ENCODE measurements at regions not wholly inside any gene's neighbourhood (a gene's known extent, or its start where the extent isn't known, plus 50 kb on each side); places are given as distances from the start of the nearest gene placed in this dataset.
A peak's percentile ranks its signal among the peaks of the same experiment; 100 is the strongest.

DNA sequence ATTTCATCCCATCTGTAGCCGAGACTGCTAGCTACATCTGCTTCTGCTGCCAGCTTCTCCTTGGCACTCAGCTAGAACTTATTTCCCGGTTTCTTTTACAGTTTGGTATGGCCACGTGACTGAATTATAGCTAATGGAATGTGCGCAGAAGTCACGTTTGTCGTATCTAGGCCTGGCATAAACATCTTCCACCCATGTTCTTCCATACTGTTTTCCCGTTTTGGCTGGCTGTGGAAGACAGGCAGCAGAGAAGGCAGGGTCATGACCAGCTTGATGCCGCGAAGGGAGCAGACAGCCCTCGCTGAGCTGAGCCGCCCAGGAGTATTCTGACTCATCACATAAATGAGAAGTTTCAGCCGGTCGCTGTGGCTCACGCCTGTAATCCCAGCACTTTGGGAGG is 186.7 kb downstream of the RFC3 start:
- FAIRE-seq = no peak

DNA sequence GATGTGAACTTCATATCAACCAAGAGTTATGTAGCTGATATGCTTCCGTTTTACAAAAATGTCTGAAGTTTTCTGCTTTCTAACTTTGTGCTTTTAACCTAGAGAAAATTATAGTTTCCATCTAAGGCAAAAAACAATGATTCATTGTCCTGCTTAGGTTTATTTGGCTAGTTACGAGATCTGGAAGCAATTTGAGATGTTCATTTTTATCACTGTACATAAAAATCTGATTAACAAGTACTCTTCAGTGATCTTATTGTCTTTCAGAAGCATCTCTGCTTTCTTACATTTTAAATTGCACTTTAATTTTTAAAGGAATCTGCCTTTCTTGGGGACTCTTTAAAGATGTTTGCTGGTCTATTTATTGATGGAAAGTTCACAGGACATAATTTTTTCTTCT is 188.1 kb downstream of the RFC3 start:
- FAIRE-seq = no peak

DNA sequence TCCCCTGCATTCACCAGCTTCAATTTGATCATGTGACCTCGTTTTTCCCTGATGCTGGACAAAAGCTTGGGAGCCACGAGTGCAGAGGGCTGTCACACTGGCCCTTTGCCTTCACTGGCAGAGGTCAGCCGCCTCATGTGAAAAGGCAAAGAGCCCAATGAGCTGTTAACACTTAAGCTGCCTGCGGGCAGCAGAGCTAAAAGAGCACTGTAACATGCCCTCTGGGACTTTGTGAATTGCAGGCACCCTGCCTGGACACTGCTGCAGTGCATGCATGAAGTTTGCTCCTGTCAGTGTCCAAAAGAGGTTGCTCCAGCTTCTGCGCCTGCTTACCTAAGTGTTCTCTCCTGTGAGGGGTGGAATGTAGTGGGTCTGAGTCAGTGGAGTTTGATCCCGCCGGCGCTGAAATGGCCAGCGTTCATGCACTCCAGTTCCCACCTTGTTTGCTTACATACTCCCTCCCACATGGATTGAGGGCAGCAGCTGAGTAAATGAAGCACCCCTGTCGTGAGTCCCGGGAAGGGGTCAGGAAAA is 193.7 kb downstream of the RFC3 start:
- FAIRE-seq = no peak

DNA sequence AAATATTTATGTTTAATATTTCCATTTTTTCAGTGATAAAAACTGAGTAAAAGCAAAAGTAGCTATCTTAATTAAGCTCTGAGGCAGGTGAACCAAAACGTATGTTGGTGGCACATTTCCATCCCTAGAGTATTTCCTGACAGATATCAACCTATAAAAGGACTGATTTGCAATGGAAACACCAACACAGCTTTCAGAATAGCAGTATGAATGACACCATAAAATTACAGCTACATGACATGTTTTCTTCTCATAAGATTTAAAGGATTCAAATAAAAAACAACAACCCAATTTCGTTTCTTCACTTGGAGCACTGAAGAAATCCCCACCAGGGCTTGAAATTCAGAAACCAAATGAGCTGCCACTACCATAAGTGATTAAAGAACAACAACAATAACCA is 194.4 kb downstream of the RFC3 start:
- FAIRE-seq = no peak

DNA sequence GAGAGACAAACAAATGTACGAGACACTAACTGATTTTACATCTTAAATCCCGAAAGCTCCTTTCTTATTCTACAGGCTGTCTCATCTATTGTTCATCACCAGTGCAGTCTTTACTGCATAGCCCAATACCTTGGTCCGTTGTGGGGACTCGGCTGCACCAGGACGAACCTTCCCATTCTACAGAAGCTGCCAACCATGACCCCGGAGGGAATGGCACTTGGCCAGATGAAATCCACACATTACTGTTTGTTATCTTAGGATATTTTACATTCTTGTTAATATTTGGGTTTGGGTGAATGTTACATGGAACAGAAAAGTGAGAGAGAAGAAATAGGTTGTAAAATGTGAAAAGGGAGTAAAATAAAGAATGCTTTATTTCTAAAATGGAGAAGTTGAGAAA is 195.1 kb downstream of the RFC3 start:
- FAIRE-seq = no peak

DNA sequence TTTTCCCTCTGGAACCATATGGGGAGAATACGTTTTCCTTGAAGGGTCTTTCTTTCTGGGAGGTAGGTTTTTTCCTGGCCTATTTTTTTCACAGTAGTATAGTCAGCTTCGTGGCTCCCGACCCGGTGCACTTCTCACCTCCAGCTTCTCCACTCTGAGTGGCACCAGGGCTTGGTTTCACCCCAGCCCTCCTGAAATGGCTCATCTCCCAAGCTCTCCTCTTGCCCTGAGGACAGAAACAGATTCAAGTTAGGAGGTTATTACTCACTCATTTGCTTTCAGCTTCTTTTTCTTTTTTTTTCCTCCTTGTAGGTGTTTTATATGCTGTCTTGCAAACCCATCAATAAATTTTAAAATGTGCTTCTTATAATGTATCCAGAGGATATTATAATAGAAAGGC is 199.3 kb downstream of the RFC3 start:
- FAIRE-seq = no peak

DNA sequence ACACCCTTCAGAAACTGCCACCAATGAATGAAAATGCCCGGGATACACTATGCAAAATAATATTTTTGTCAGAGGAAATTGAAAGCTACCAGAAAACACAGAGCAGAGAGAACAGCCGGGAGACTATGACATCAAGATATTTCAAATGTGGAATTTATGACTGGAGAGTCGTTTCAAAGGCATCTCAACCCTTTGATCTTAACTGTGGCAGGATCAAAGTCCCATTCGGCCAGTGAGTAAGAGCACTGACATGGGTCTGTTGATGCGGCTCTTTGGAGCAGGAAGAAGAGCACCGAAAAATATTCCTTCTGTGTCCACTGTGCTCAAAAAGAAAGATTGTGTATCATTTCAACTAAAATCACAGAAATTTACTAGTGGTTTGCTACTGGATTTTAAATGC is 201.9 kb downstream of the RFC3 start:
- no peak for FAIRE-seq

DNA sequence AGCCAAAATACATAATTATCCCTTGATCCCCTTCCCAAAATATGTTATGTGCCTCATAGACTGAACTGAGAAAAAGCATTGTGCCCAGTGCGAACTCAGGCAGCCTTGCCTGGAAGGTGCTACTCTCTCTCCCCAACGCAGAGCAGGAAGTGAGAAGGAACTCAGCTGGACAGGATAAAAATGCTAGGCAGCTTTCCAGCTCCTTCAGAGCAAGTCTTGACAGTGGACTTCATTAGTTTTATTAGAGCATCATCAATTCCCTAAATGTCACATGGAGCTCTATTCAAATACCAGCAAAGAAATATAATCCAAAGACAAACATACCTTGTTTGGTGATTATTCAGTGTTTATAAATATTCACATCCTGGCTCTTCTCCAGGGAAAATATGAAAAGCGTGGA is 202.4 kb downstream of the RFC3 start:
- FAIRE-seq = no peak

DNA sequence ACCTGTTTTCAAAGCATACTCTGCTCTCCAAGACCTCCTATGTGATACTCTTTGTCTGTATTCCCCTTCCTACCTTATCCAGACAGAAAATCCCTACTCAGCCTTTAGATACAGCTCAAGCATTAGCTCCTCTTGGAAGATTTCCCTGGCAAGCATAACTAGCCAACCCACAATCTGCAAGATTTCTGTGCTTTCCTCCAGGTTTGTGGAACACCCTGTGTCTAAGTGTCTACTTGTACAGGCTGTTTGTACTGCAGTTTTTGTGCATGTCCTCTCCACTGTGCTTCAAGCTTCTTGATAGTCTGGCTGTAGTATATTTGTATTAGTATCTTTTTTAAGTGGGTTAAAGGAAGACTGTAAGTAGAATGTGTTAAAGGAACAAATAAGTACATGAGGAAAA is 203.7 kb downstream of the RFC3 start:
- FAIRE-seq = no peak

DNA sequence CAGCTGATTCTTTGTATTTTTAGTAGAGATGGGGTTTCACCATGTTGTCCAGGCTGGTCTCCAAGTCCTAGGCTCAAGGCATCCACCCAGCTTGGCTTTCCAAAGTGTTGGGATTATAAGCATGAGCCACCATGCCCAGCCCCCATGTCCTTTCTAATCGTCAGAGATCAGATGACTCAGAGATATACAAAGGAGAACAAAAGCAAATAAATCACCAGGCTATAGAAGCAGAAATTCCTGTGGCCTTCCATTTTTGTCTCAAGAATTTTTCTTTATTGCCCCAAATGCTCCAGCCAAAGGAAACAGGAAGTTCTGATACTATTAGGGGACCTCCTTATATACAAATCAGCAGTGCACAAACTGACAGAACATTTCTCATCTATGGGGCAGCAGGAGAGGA is 207.8 kb downstream of the RFC3 start:
- FAIRE-seq = no peak

DNA sequence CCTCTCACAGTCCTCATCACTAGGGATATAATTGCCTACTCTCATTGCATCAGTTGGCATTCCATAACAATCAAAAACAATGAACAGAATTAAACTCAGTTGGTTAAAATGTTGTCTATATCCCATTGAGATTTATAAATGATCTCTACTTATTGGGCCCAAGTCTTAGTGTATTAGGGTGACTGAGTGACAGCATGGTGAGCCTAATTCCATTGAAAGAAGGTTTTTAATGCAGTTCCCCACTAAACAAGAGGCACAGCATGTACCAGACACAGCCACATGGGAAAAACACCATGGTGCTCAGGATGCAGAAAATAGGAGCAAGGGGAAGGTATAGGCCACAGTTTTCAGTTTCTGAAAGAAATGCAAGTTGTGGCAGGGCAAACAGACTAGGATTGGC is 208.4 kb downstream of the RFC3 start:
- FAIRE-seq = no peak

DNA sequence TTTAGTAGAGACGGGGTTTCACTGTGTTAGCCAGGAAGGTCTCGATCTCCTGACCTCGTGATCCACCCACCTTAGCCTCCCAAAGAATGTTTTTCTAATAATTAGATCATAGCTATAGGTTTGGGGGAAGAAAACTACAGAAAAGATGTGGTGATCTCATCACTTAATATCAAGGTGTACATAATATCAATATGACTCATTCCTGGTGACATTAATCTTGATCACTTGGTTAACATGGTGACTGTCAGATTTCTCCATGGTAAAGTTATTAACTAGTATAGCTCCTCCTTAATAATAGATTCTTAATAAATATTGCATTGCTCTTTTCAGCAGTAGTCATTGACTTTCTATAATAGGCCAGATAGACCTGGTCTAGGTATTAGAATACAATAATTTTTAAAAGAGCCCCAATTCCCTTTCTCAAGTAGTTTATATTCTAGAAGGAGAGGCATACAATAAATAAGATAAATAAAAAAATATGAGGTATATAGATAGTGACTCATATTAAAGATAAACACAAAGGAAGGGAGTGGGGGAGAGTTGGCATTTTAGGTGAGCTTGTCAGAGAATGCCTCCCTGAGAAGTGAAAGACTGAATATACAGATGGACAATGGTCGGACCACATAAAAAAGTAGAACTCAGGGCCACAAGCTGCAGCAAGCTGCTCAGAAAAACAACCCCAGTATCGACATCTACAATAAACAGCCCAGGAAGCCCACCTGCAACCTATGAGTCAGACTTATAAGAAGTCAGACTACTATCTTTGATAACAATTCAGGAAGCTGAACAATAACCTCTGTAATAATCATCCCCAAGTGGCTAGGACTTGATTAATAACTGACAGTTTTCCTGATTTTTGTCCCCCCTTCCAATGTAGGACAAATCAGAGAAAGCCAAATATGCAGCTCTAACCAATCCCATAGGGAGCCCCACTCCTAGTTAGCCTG is 210.8 kb downstream of the RFC3 start:
- no peak for FAIRE-seq

DNA sequence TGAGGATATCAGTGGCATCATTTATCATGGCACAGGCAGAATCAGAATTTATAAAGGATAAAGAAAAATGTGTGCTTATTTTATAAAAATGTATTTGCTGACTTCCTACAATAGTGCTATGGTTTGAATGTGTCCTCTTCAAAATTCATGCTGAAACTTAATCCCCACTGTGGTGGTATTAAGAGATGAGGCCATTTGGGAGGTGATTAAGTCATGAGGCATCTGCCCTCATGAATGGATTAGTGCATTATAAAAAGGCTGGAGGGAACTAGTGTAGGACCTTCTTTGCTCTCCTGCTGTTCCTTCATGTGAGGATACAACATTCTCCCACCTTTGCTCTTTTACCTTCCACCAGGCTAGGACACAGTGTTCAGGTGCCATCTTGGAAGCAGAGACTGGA is 212.8 kb downstream of the RFC3 start:
- no peak for FAIRE-seq

DNA sequence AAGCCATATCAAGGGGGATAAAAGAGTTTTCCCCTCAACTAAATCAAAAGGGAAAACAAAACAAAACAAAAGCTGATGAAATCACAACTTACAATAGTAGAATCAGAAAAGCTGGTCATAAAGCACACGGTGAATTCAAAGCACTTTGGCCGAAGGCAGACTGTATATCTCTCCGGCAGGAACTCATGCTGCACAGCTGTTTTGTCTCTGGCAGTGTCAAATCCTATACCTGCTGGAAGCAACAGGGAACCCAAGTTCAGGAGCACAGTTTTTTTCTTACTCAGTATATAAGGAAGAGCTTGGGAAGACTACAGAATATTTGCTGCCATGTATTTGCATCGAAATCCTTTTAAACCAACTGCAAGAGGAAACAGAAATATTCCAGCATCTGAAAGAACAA is 213.7 kb downstream of the RFC3 start:
- no peak for FAIRE-seq

DNA sequence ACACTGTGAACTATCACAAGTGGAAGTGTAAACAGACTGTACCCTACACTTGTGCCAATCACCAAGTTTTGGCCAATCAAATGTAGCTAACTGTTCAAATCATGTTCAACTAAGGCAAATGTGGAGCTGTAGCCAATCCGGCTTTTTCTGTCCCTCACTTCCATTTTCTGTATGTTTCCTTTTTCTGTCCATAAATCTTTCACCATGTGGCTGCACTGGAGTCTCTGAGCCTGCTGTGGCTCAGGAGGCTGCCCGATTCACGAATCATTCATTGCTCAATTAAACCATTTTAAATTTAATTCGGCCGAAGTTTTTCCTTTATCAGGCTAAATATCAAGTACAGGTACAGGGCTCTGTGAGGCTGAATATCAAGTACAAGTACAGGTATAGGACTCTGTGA is 216.5 kb downstream of the RFC3 start:
- FAIRE-seq = no peak

DNA sequence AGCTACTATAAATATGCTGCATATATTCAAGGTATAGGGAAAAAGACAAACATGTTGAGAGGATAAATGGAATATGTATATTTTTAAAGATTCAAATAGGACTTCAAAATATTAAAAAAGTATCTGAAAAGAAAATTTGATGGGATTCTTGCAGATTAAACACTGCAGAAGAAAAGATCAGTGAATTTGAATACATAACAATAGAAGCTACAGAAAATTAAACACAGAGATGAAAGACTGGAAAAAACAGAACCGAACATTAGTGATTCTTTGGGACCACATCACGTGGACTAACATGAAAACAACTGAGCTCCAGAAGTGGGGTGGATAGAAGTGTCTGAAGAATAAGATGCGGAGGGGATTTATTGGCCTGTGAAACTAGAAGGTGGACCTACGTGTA is 217.2 kb downstream of the RFC3 start:
- FAIRE-seq = peak; percentile 52

DNA sequence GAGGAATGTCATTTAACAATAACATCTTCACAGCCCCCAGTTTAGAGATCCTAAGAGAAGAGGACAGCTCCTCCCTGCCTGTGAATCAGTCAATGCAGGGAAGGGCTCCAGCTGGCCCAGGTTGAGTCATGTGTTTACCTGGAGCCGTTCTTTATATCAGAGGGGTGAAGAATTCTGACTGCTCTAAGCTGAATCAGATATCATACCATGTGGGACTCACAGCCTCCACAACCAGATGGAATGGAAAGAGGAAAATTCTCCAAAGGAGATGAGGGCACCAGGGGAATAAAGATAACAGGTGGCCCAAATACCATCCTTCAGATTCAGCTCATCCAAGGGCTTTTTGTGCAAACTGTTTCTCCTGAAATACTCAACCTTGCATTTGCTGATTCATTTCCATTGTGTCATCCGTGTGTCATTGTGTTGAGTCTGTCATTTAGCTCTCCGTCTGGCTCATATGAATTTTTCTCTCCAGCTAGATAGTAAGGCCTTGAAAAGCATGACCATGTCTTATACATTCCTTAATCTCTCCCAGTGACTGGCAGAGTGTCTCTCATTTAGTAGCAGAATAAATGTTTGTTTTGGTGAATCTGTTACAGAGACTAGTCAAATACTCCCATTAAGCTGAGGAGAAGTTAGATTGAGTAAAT is 217.9 kb downstream of the RFC3 start:
- no peak for FAIRE-seq

DNA sequence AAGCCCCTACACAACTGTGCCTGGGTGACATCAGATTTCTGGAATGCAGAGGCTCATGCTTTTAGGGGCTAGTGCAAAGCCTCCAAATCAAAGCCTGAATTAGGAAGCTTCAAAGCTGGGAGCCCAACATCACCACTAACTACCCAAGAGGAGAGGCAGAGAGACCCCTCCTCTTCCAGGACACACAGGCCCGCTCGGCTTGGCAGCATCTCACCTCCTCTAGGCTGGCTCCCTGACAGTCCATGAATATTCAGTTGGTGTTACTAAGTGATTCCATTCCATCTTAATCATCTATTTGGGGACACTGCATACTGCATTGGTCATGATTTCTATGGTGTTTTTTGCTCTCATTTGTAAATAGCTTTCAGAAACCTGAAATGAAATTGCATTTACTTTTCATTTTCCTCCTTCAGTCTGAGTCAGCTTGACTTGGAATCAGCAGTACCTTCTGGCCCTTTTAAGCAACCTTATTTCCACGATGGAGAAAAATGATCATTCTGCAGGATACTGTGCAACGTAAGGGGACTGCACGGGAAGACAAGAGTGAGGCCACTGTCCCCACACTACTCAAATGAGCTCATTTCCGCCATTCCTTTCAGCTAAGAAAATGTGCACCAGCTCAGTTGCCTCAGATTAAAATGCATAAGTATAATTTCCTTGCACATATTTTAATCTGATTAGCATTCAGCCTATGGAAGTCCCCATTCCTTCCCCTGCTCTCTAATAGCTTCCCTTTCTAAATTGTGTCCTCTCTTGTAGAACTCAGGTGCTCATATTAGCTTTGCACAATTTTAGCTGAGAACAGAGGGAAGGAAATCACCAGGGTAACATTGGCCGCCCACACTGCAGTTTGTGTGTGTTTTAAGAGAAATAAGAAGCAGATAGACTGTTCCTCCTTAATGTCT is 219.9 kb downstream of the RFC3 start:
- FAIRE-seq = no peak

DNA sequence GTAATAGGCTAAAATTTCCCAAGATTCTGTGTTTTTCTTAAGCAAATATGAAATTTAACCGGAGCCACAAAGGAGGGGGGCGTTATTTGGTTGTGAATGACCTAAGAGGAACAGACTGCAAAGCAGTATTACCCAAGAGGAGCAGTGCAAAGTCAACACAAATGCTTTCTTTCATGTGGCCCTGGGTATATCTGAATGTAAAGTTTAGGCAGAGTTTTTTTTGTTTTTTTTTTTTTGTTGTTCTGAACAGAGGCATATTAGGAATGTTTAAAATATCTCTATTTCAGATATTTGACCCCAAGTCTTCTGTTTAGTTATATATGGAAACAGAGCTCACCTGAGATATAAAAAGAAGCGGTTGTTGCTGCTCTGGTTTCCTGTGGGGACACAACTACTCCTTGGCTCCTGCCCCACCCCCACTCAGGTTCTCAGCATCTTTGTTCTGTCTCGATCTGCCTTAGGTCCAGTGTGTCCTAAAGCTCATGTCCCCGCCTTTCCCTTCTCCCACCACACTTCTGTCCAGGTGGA is 220.7 kb downstream of the RFC3 start:
- FAIRE-seq = no peak

DNA sequence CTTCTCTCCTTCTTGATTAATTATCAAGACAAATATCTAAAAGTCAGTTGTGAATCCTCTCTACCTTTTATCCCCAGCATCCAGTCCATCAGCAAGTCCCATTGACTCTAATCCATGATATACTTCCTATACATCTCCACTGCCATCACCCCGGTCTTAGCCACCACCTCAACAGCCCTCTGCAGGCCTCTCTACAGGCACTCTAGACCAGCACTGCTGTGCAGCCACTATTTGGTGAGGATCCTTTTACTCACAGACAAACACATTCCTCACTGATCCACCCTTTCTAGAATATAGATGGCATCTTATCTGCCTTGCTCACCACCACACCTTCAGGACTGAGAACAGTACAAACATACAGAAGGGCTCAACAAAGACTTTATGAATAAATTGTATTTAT is 221.7 kb downstream of the RFC3 start:
- no peak for FAIRE-seq

DNA sequence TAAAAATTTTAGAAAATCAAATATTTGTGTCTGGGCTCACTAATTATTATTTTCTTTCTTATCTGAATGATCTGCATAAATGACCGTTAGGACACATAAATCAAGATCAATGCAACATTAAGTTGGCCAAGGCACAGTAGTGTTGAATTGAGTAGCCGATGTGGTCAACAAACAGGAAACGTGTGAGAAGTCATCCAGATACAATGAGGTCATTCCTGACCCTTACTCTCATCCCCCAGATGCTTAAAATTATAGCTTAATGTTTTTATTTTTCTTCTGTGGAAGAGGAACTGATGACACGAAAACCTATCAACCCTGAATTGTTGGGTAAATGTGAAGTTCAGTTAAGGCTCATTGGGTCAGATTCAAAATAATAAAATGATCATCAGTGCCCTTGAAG is 222.9 kb downstream of the RFC3 start:
- no peak for FAIRE-seq

DNA sequence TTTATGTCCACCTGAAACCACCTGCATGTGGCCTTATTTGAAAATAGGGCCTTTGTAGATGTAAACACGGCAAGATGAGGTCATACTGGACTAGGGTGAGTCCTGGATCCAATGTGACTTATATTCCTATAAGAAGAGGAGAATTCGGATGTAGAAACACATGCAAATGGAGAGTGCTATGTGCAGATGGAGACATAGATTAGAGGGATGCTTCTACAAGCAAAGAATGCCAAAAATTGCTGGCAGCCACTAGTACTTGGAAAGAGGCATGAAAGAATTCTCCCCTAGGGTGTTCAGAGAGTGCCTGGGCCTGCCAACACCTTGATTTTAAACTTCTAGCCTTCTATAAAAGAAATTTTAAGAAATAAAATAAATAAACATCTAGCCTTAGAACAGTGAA is 226.1 kb downstream of the RFC3 start:
- FAIRE-seq = no peak

DNA sequence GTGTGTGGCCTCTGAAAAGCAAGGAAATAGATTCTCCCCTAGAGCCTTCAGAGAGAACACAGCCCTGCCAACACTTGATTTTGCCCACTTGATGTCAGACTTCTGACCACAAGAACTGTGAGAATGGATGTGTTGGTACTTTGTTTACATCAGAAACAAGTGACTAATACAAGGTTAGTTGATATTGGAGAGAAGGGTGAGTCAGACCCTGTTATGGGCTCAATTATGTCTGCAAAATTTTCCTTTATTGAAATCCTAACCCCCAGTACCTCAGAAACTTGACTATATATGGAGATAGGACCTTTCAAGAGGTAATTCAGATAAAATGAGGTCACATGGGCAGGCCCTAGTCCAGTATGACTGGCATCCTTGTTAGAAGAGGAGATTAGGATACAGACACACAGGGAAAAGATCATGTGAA is 226.7 kb downstream of the RFC3 start:
- FAIRE-seq = no peak
